ENCODE measurements at regions not wholly inside any gene's neighbourhood (a gene's known extent, or its start where the extent isn't known, plus 50 kb on each side); places are given as distances from the start of the nearest gene placed in this dataset.

GRCh38 chr10:33412653-33413361, 78.3 kb upstream of the NRP1 start:
- DNase-seq (ENCODE audit: low spot score in 2 of 2, unreplicated experiment in 2 of 2), result no peak
- no peak for TF ChIP-seq CTCF (IDR thresholded peaks at IDR 0.05; ENCODE audit: unreplicated experiment)
- Mint-ChIP-seq H3K36me3 (no peaks in the 10 kb centered on the region), H3K4me1 (peaks cover 15% of the 10 kb centered on the region), H3K27ac (no peak overlapping the region), H3K9me3 (peaks cover 6% of the 10 kb centered on the region), H3K27me3 (ENCODE audit: low read depth) (no peaks in the 10 kb centered on the region), H3K4me3 (no peak overlapping the region)

DNA sequence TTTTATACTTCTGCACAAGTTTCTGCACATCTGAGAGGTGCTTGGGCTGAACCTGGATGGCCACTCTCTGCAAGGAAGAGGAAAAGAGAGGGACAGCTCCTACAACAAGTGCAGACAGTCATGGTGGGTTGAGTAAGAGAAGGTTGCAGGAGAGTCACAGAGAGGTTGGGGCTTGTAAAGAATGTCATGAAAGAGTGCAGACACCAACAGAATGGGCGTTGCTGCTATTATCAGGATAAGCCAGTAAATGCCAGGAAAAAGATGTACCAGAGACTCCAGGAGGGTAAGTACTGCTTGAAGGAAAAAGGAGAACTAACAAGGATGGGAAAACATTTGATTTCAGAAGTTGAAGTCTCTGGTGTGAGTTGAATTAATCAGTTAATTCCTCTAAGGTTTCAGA, 77.8 kb upstream of the NRP1 start:
- DNase-seq (ENCODE audit: low spot score in 2 of 2, unreplicated experiment in 2 of 2), result no peak
- peaks cover 9% of the 10 kb centered on the region for H3K9me3 Mint-ChIP-seq
- H3K4me3 Mint-ChIP-seq, result no peak overlapping the region
- peaks cover 15% of the 10 kb centered on the region for H3K4me1 Mint-ChIP-seq
- no peak for TF ChIP-seq CTCF (IDR thresholded peaks at IDR 0.05; ENCODE audit: unreplicated experiment)
- no peak overlapping the region for H3K27ac Mint-ChIP-seq
- H3K36me3 Mint-ChIP-seq, result no peaks in the 10 kb centered on the region
- H3K27me3 Mint-ChIP-seq (ENCODE audit: low read depth), result no peaks in the 10 kb centered on the region

DNA sequence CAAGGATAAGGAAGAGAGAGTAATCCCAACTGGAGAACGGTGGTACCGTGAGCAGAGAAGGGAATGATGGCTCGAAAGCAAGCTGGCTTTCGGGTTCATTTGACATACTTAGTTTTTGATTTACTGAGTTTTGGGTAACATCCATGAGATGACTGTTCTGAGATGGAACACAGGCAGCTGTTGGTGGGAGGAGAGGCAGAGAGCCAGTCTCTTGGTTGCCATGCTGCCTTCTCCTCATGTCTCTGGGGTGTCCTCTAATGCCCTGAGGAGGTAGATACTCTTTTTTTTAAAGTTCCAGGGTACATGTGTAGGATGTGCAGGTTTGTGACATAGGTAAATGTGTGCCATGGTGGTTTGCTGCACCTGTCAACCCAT, 76.4 kb upstream of the NRP1 start:
- DNase-seq (ENCODE audit: low spot score in 2 of 2, unreplicated experiment in 2 of 2), result no peak
- Mint-ChIP-seq H3K27ac (no peak overlapping the region), H3K4me3 (no peak overlapping the region), H3K4me1 (peaks cover 15% of the 10 kb centered on the region), H3K36me3 (no peaks in the 10 kb centered on the region), H3K9me3 (peaks cover 14% of the 10 kb centered on the region), H3K27me3 (ENCODE audit: low read depth) (no peaks in the 10 kb centered on the region)
- no peak for TF ChIP-seq CTCF (IDR thresholded peaks at IDR 0.05; ENCODE audit: unreplicated experiment)

DNA sequence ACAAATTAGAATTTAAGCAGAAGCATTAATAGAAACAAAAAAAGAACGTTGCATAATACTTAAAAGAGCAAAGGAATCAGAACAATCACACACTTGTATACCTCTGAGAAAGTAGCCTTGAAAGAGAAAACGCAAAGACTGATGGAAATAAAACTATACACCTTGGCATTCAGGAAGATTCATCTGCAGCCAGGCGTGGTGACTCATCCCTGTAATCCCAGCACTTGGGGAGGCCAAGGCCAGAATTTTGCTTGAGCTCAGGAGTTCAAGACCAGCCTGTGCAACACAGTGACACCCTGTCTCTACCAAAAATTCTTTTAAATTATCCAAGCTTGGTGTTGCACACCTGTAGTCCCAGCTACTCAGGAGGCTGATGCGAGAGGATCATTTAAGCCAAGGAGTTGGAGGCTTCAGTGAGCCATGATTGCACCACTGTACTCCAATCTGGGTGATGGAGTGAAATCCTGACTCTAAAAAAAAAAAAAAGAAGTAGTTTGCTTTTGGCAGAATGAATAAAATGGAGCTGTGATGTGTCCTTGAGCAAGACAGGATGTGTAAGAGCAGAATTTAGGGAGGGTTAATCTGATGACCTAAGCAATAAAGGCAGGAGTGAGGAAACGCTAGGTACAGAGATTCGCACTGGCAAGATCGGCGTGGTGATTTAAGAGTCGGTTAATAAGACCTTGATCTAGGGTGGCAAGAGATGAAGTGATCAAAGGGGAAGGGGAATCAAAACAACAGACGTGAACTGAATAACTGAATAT, 75.8 kb upstream of the NRP1 start:
- H3K27ac Mint-ChIP-seq, result no peak overlapping the region
- TF ChIP-seq CTCF (IDR thresholded peaks at IDR 0.05; ENCODE audit: unreplicated experiment), result no peak

DNA sequence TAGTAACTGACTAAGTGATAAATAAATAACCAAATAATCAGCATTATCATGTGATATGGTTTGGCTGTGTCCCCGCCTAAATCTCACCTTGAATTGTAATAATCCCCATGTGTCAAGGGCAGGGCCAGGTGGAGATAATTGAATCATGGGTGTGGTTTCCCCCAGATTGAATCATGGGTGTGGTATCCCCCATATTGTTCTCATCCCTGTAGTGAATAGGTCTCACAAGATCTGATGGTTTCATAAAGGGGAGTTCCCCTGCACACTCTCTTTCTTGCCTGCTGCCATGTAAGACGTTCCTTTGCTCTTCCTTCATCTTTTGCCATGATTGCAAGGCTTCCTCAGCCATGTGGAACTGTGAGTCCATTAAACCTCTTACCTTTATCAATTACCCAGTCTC, 72.1 kb upstream of the NRP1 start:
- no peak for DNase-seq (ENCODE audit: low spot score in 2 of 2, unreplicated experiment in 2 of 2)
- Mint-ChIP-seq H3K4me3 (no peak overlapping the region), H3K9me3 (peaks cover 14% of the 10 kb centered on the region), H3K27ac (no peak overlapping the region), H3K4me1 (peaks cover 3% of the 10 kb centered on the region), H3K36me3 (no peaks in the 10 kb centered on the region), H3K27me3 (ENCODE audit: low read depth) (no peaks in the 10 kb centered on the region)
- no peak for TF ChIP-seq CTCF (IDR thresholded peaks at IDR 0.05; ENCODE audit: unreplicated experiment)

More for the DNA sequence above, 75.8 kb upstream of the NRP1 start:
- Mint-ChIP-seq H3K4me1 (peaks cover 15% of the 10 kb centered on the region), H3K36me3 (no peaks in the 10 kb centered on the region), H3K4me3 (no peak overlapping the region), H3K27me3 (ENCODE audit: low read depth) (no peaks in the 10 kb centered on the region), H3K9me3 (peaks cover 14% of the 10 kb centered on the region)
- no peak for DNase-seq (ENCODE audit: low spot score in 2 of 2, unreplicated experiment in 2 of 2)

Measured in mesothelial cell of epicardium (in vitro differentiated cells).